BE2C (cell line): ENCODE measurements at regions not wholly inside any gene's neighbourhood (a gene's known extent, or its start where the extent isn't known, plus 50 kb on each side); places are given as distances from the start of the nearest gene placed in this dataset.
"Not testable (repeated sequence)": the region's sequence is repeated elsewhere in the genome, so short reads cannot be mapped to it uniquely, and the experiment has no call there.

Experiments used
- DNase-seq: peaks from one replicate; pipeline ENCODE4 v3.0.0-alpha.2; 2020
- H3K27me3 ChIP-seq: fragments of 250-450 bp; sonication (Bioruptor Pico); 2 replicates; pipeline ENCODE4 v1.5.1; 2020; ENCODE audit warnings: mild to moderate bottlenecking
- H3K36me3 ChIP-seq: fragments of 250-450 bp; sonication (Bioruptor Pico); 2 replicates; pipeline ENCODE4 v1.5.1; 2020; ENCODE audit warnings: mild to moderate bottlenecking
- H3K4me1 ChIP-seq: fragments of 250-450 bp; sonication (Bioruptor Pico); 2 replicates; pipeline ENCODE4 v1.5.1; 2020
- H3K4me3 ChIP-seq: 2 replicates; pipeline ENCODE4 v1.5.1; 2011; ENCODE audit warnings: low read depth, low read length
- H3K9me3 ChIP-seq: fragments of 250-450 bp; sonication (Bioruptor Pico); 2 replicates; pipeline ENCODE4 v1.5.1; 2020
- CTCF ChIP-seq: IDR thresholded peaks from 2 replicates; pipeline ENCODE4 v1.5.1; 2012; ENCODE audit warnings: mild to moderate bottlenecking, low read depth, low read length

GRCh38 chr6:85300581-85300980 lies 149.3 kb upstream of the NT5E start:
- DNase-seq, result no peak
- no peaks in the 10 kb centered on the region for H3K27me3 ChIP-seq
- no peaks in the 10 kb centered on the region for H3K9me3 ChIP-seq
- no peaks in the 10 kb centered on the region for H3K4me1 ChIP-seq
- H3K4me3 ChIP-seq, result no peak overlapping the region
- TF ChIP-seq CTCF, result no peak
- no peaks in the 10 kb centered on the region for H3K36me3 ChIP-seq

GRCh38 chr6:85298553-85298952 lies 151.3 kb upstream of the NT5E start:
- Histone ChIP-seq H3K4me1 (no peaks in the 10 kb centered on the region), H3K9me3 (no peaks in the 10 kb centered on the region), H3K27me3 (no peaks in the 10 kb centered on the region; the same call in 1 of the 2 replicates), H3K4me3 (no peak overlapping the region), H3K36me3 (no peaks in the 10 kb centered on the region)
- no peak for DNase-seq
- no peak for TF ChIP-seq CTCF

GRCh38 chr6:85291326-85291725 lies 158.6 kb upstream of the NT5E start:
- Histone ChIP-seq H3K4me3 (no peak overlapping the region), H3K4me1 (no peaks in the 10 kb centered on the region), H3K27me3 (no peaks in the 10 kb centered on the region; the same call in 1 of the 2 replicates), H3K36me3 (no peaks in the 10 kb centered on the region), H3K9me3 (no peaks in the 10 kb centered on the region)
- TF ChIP-seq CTCF, result no peak
- no peak for DNase-seq

- Histone ChIP-seq H3K36me3 (no peaks in the 10 kb centered on the region), H3K9me3 (no peaks in the 10 kb centered on the region), H3K4me1 (no peaks in the 10 kb centered on the region), H3K4me3 (no peak overlapping the region), H3K27me3 (no peaks in the 10 kb centered on the region)
- TF ChIP-seq CTCF, result no peak
- DNase-seq, result no peak
These were observed 162.2 kb upstream of the NT5E start for GRCh38 chr6:85287654-85288053.

- H3K4me1 ChIP-seq, result no peaks in the 10 kb centered on the region
- no peaks in the 10 kb centered on the region for H3K27me3 ChIP-seq
- DNase-seq, result no peak
- no peaks in the 10 kb centered on the region for H3K36me3 ChIP-seq
- H3K9me3 ChIP-seq, result no peaks in the 10 kb centered on the region
- no peak overlapping the region for H3K4me3 ChIP-seq
- no peak for TF ChIP-seq CTCF
These were observed 162.7 kb upstream of the NT5E start for GRCh38 chr6:85287158-85287557.

- not testable (repeated sequence) for H3K36me3 ChIP-seq, DNase-seq, H3K4me3 ChIP-seq, H3K27me3 ChIP-seq, H3K4me1 ChIP-seq, H3K9me3 ChIP-seq
These were observed 163.4 kb upstream of the NT5E start for GRCh38 chr6:85286507-85286906.

- H3K27me3 ChIP-seq, result no peaks in the 10 kb centered on the region
- H3K36me3 ChIP-seq, result no peaks in the 10 kb centered on the region
- no peaks in the 10 kb centered on the region for H3K9me3 ChIP-seq
- H3K4me3 ChIP-seq, result no peak overlapping the region
- TF ChIP-seq CTCF, result no peak
- no peak for DNase-seq
- H3K4me1 ChIP-seq, result no peaks in the 10 kb centered on the region
These were observed 163.9 kb upstream of the NT5E start for GRCh38 chr6:85285934-85286333.
